ENCODE measurements at regions not wholly inside any gene's neighbourhood (a gene's known extent, or its start where the extent isn't known, plus 50 kb on each side); places are given as distances from the start of the nearest gene placed in this dataset.

DNA sequence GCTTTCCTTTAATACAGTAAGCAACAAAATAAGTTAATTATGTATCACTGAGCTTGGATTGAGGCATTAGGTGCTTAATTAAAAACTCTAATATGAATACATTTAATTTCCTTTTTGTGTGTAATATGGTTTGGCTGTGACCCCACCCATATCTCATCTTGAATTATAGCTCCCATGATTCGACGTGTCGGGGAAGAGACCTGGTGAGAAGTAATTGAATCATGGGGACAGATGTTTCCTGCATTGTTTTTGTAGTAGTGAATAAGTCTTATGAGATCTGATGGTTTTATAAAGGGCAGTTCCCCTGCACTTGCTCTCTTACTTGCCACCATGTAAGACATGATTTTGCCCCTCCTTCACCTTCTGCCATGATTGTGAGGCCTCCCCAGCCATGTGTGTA lies 325.4 kb upstream of the CDH7 start:
- Histone ChIP-seq H3K27me3 (ENCODE audit: control insufficient read depth, insufficient read depth, low read length) (no peaks in the 10 kb centered on the region), H3K4me3 (ENCODE audit: low read length in 3 of 3) (no peak overlapping the region), H3K27ac (ENCODE audit: low read depth in 2 of 2, low read length in 2 of 2) (no peak overlapping the region), H3K36me3 (ENCODE audit: control insufficient read depth in 2 of 3, insufficient read depth in 3 of 3, low read length in 3 of 3) (no peaks in the 10 kb centered on the region), H3K9me3 (ENCODE audit: control insufficient read depth in 2 of 3, insufficient read depth in 1 of 3, low read length in 3 of 3) (no peaks in the 10 kb centered on the region), H3K4me1 (ENCODE audit: control insufficient read depth in 2 of 3, insufficient read depth in 2 of 3, low read depth in 1 of 3, low read length in 3 of 3) (no peaks in the 10 kb centered on the region), H3K9ac (ENCODE audit: low read length in 3 of 3) (no peak overlapping the region)
- intact Hi-C loops (cut with DNase I) = no loop called here
- FAIRE-seq (no peak), DNase-seq (no peak)
- TF ChIP-seq, protein P1, sequence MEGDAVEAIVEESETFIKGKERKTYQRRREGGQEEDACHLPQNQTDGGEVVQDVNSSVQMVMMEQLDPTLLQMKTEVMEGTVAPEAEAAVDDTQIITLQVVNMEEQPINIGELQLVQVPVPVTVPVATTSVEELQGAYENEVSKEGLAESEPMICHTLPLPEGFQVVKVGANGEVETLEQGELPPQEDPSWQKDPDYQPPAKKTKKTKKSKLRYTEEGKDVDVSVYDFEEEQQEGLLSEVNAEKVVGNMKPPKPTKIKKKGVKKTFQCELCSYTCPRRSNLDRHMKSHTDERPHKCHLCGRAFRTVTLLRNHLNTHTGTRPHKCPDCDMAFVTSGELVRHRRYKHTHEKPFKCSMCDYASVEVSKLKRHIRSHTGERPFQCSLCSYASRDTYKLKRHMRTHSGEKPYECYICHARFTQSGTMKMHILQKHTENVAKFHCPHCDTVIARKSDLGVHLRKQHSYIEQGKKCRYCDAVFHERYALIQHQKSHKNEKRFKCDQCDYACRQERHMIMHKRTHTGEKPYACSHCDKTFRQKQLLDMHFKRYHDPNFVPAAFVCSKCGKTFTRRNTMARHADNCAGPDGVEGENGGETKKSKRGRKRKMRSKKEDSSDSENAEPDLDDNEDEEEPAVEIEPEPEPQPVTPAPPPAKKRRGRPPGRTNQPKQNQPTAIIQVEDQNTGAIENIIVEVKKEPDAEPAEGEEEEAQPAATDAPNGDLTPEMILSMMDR (IDR thresholded peaks at IDR 0.05; ENCODE audit: borderline replicate concordance, extremely low read depth, insufficient read depth) = no peak

DNA sequence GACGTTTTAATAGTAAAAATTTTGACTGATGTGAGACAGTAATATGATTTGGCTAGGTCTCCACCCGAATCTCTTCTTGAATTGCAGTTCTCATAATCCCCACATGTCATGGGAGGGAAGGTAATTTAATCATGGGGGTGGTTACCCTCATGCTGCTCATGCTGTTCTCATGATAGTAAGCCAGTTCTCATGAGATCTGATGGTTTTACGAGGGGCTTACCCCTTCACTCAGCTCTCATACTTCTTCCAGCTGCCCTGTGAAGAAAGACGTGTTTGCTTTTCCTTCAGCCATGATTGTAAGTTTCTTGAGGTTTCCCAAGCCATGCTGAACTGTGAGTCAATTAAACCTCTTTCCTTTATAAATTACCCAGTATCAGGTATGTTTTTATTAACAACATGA lies 327.0 kb upstream of the CDH7 start:
- DNase-seq = peak in 2 of 5 donors; percentile 39 to 68
- H3K27ac ChIP-seq (ENCODE audit: low read depth in 2 of 2, low read length in 2 of 2) = no peak overlapping the region
- H3K27me3 ChIP-seq (ENCODE audit: control insufficient read depth, insufficient read depth, low read length) = no peaks in the 10 kb centered on the region
- no peak overlapping the region for H3K9ac ChIP-seq (ENCODE audit: low read length in 3 of 3)
- intact Hi-C loops (cut with DNase I) = no loop called here
- TF ChIP-seq, protein P1 (IDR thresholded peaks at IDR 0.05; ENCODE audit: borderline replicate concordance, extremely low read depth, insufficient read depth) = no peak
- H3K9me3 ChIP-seq (ENCODE audit: control insufficient read depth in 2 of 3, insufficient read depth in 1 of 3, low read length in 3 of 3) = no peaks in the 10 kb centered on the region
- no peaks in the 10 kb centered on the region for H3K4me1 ChIP-seq (ENCODE audit: control insufficient read depth in 2 of 3, insufficient read depth in 2 of 3, low read depth in 1 of 3, low read length in 3 of 3)
- H3K36me3 ChIP-seq (ENCODE audit: control insufficient read depth in 2 of 3, insufficient read depth in 3 of 3, low read length in 3 of 3) = no peaks in the 10 kb centered on the region
- no peak for FAIRE-seq
- H3K4me3 ChIP-seq (ENCODE audit: low read length in 3 of 3) = no peak overlapping the region

DNA sequence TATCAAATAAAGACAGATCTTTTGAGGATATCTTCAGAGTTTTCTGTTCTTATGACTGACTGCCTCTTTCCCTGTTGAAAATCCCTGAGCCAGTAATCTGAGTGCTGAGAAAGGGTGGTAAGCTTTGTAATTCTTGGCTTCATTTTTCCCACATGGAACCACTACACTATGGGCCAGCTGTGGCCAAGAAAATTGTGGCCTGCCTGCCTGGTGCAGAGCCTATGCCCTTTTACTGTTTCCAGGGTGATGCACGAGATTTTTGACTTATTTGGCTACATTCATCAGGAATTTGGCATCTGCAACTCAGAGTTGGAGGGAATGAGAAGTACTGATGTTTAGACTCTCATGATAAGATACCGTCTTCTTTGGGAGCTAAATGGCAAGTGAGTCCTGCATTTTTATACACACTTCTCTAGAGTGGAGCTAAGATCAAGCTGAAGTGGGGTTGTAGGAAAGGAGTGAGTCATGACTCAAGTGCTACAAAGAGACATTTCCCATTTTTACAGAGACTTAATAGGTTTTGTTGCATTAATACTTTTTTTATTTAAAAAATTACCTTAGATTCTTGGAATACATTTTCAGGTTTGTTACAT lies 328.2 kb upstream of the CDH7 start:
- no peak for DNase-seq
- H3K9ac ChIP-seq (ENCODE audit: low read length in 3 of 3) = no peak overlapping the region
- no peak overlapping the region for H3K27ac ChIP-seq (ENCODE audit: low read depth in 2 of 2, low read length in 2 of 2)
- intact Hi-C loops (cut with DNase I) = no loop called here
- H3K27me3 ChIP-seq (ENCODE audit: control insufficient read depth, insufficient read depth, low read length) = no peaks in the 10 kb centered on the region
- no peaks in the 10 kb centered on the region for H3K9me3 ChIP-seq (ENCODE audit: control insufficient read depth in 2 of 3, insufficient read depth in 1 of 3, low read length in 3 of 3)
- H3K4me1 ChIP-seq (ENCODE audit: control insufficient read depth in 2 of 3, insufficient read depth in 2 of 3, low read depth in 1 of 3, low read length in 3 of 3) = no peaks in the 10 kb centered on the region
- no peaks in the 10 kb centered on the region for H3K36me3 ChIP-seq (ENCODE audit: control insufficient read depth in 2 of 3, insufficient read depth in 3 of 3, low read length in 3 of 3)
- FAIRE-seq = no peak
- no peak overlapping the region for H3K4me3 ChIP-seq (ENCODE audit: low read length in 3 of 3)
- TF ChIP-seq, protein P1 (IDR thresholded peaks at IDR 0.05; ENCODE audit: borderline replicate concordance, extremely low read depth, insufficient read depth) = no peak

DNA sequence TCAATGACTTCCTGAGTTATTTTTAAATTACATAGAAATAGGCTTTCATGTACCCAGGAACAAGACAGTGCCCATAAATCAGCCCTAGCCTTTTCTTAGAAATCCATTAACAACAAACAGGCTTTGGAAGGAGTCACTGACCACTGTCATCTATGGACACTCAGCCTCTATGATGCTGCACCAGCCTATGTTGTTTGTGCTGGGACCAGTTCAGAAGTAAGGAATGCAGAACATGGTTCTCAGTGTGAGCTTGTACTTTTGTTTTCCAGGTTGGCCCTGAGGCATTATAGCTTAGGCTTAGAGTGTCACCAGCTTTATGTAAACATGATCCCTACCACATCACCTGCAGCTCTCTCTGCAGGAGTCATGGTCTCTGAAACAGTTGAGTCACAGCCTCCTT lies 335.7 kb upstream of the CDH7 start:
- H3K4me1 ChIP-seq (ENCODE audit: control insufficient read depth in 2 of 3, insufficient read depth in 2 of 3, low read depth in 1 of 3, low read length in 3 of 3) = no peaks in the 10 kb centered on the region
- intact Hi-C loops (cut with DNase I) = no loop called here
- DNase-seq (peak in 2 of 5 donors; percentile 34 to 47), FAIRE-seq (no peak)
- no peak overlapping the region for H3K4me3 ChIP-seq (ENCODE audit: low read length in 3 of 3)
- TF ChIP-seq, protein P1 (IDR thresholded peaks at IDR 0.05; ENCODE audit: borderline replicate concordance, extremely low read depth, insufficient read depth) = no peak
- H3K9me3 ChIP-seq (ENCODE audit: control insufficient read depth in 2 of 3, insufficient read depth in 1 of 3, low read length in 3 of 3) = peaks cover 0 to 4% (median 0%) of the 10 kb centered on the region in 3 donors
- no peaks in the 10 kb centered on the region for H3K27me3 ChIP-seq (ENCODE audit: control insufficient read depth, insufficient read depth, low read length)
- no peak overlapping the region for H3K9ac ChIP-seq (ENCODE audit: low read length in 3 of 3)
- H3K27ac ChIP-seq (ENCODE audit: low read depth in 2 of 2, low read length in 2 of 2) = no peak overlapping the region
- no peaks in the 10 kb centered on the region for H3K36me3 ChIP-seq (ENCODE audit: control insufficient read depth in 2 of 3, insufficient read depth in 3 of 3, low read length in 3 of 3)

All from kidney (tissue), 13 donors.